ENCODE measurements at regions not wholly inside any gene's neighbourhood (a gene's known extent, or its start where the extent isn't known, plus 50 kb on each side); places are given as distances from the start of the nearest gene placed in this dataset.

- TF ChIP-seq CBX5 (IDR thresholded peaks at IDR 0.05; ENCODE audit: borderline replicate concordance, low read depth) (no peak), CTCF (IDR thresholded peaks at IDR 0.05 in 2 of 3, conservative IDR thresholded peaks at IDR 0.05 in 1 of 3; ENCODE audit: insufficient read depth in 2 of 3, low read depth in 1 of 3, low read length in 3 of 3) (no peak), E2F4 (CRISPR knock-in tag; IDR thresholded peaks at IDR 0.05; ENCODE audit: low read depth) (no peak), EZH2 (IDR thresholded peaks at IDR 0.05; ENCODE audit: borderline replicate concordance, low read depth, low read length) (no peak), POLR2AphosphoS5 (IDR thresholded peaks at IDR 0.05; ENCODE audit: control insufficient read depth, insufficient read depth, low read depth, low read length) (no peak), CEBPB (tag; IDR thresholded peaks at IDR 0.05) (no peak), FOXJ3 (CRISPR knock-in tag; IDR thresholded peaks at IDR 0.05) (no peak), NCOA1 (IDR thresholded peaks at IDR 0.05; ENCODE audit: low read depth) (no peak), TGIF2 (CRISPR knock-in tag; IDR thresholded peaks at IDR 0.05) (no peak), SIN3A (IDR thresholded peaks at IDR 0.05; ENCODE audit: borderline replicate concordance in 2 of 2, control insufficient read depth in 1 of 2, low read depth in 2 of 2, low read length in 2 of 2) (no peak), NCOR1 (IDR thresholded peaks at IDR 0.05) (no peak), NCOA6 (IDR thresholded peaks at IDR 0.05) (no peak), ZFX (CRISPR knock-in tag; IDR thresholded peaks at IDR 0.05) (no peak)
Measured at GRCh38 chr5:124466011-124466410, 280.4 kb downstream of the ZNF608 start.

Data from K562 (cell line).